ENCODE measurements at regions not wholly inside any gene's neighbourhood (a gene's known extent, or its start where the extent isn't known, plus 50 kb on each side); places are given as distances from the start of the nearest gene placed in this dataset.
"Not testable (repeated sequence)": the region's sequence is repeated elsewhere in the genome, so short reads cannot be mapped to it uniquely, and the experiment has no call there.

- H3K4me3 ChIP-seq (ENCODE audit: low read length): no peak overlapping the region
- no peak for DNase-seq (ENCODE audit: low read depth)
- TF ChIP-seq CTCF (conservative IDR thresholded peaks at IDR 0.05; ENCODE audit: low read length): no peak
These were observed 887.3 kb downstream of the CDH8 start for GRCh38 chr16:61148930-61149329.

- DNase-seq (ENCODE audit: low read depth): no peak
- TF ChIP-seq CTCF (conservative IDR thresholded peaks at IDR 0.05; ENCODE audit: low read length): no peak
- no peak overlapping the region for H3K4me3 ChIP-seq (ENCODE audit: low read length)
These were observed 889.8 kb downstream of the CDH8 start for GRCh38 chr16:61146429-61146828.

GRCh38 chr16:61131447-61131846 lies 904.8 kb downstream of the CDH8 start:
- DNase-seq (ENCODE audit: low read depth): no peak
- TF ChIP-seq CTCF (conservative IDR thresholded peaks at IDR 0.05; ENCODE audit: low read length): no peak
- H3K4me3 ChIP-seq (ENCODE audit: low read length): no peak overlapping the region

- no peak for DNase-seq (ENCODE audit: low read depth)
- no peak for TF ChIP-seq CTCF (conservative IDR thresholded peaks at IDR 0.05; ENCODE audit: low read length)
- H3K4me3 ChIP-seq (ENCODE audit: low read length): no peak overlapping the region
These were observed 907.5 kb downstream of the CDH8 start for GRCh38 chr16:61128545-61129323.

GRCh38 chr16:61105544-61105943 lies 930.7 kb downstream of the CDH8 start:
- no peak for TF ChIP-seq CTCF (conservative IDR thresholded peaks at IDR 0.05; ENCODE audit: low read length)
- no peak for DNase-seq (ENCODE audit: low read depth)
- no peak overlapping the region for H3K4me3 ChIP-seq (ENCODE audit: low read length)

GRCh38 chr16:61098505-61098904 lies 937.7 kb downstream of the CDH8 start:
- no peak for DNase-seq (ENCODE audit: low read depth)
- H3K4me3 ChIP-seq (ENCODE audit: low read length): no peak overlapping the region
- no peak for TF ChIP-seq CTCF (conservative IDR thresholded peaks at IDR 0.05; ENCODE audit: low read length)

GRCh38 chr16:61091300-61091699 lies 944.9 kb downstream of the CDH8 start:
- not testable (repeated sequence) for DNase-seq (ENCODE audit: low read depth); H3K4me3 ChIP-seq (ENCODE audit: low read length)

All from AG10803 (cell line).